HCT116 (cell line): ENCODE measurements at regions not wholly inside any gene's neighbourhood (a gene's known extent, or its start where the extent isn't known, plus 50 kb on each side); places are given as distances from the start of the nearest gene placed in this dataset.

Source experiments
- ATAC-seq: fragments of 200-7000 bp; cut with Tn5 transposase; 2 replicates; pipeline ENCODE4 v1.9.1; 2020; ENCODE audit warnings: mild to moderate bottlenecking, moderate library complexity
- BruUV-seq: library from RNA; stranded (reverse); fragments of 400-500 nt; replicated peaks from 2 replicates; lab custom pipeline; 2021; lab: Mats Ljungman, UMichigan
- CTCF ChIA-PET: fragments of 300-600 bp; sonication (Branson Sonifier 250); formaldehyde crosslinking; loops from one replicate; lab custom pipeline; 2021; ENCODE audit warnings: antibody characterized with exemption; lab: Charles Lee
- POLR2A ChIA-PET: fragments of 300-600, 350-600 bp; sonication (Branson Sonifier 250); formaldehyde crosslinking; loops from one replicate; lab custom pipeline; 2021; ENCODE audit warnings: antibody characterized with exemption; lab: Charles Lee
- RAD21 ChIA-PET, 2 experiments: fragments of 300-600 bp; sonication (Branson Sonifier 250); formaldehyde crosslinking; loops; one replicate each; lab custom pipeline; 2023; ENCODE audit warnings: low total read pairs in 2 of 2; ENCODE audit not compliant: uncharacterized antibody in 2 of 2, unreplicated experiment in 2 of 2, low non-redundant PET in 1 of 2; lab: Charles Lee
- DNase-seq: peaks from one replicate; pipeline ENCODE4 v3.0.0-alpha.2; 2010; ENCODE audit warnings: low read depth, low spot score
- H2AFZ ChIP-seq: fragments of 200-600 bp; shearing (Covaris generic), sonication (generic); 2 replicates; pipeline ENCODE4 v1.6.1; 2017; ENCODE audit warnings: low read depth, mixed run types, mixed read lengths, antibody characterized with exemption, low read length; ENCODE audit not compliant: poor library complexity, severe bottlenecking
- H3K27ac ChIP-seq: 2 replicates; pipeline ENCODE4 v1.5.1; 2012; ENCODE audit warnings: low read depth, low read length
- H3K27me3 ChIP-seq: fragments of 200-600 bp; sonication (generic); 2 replicates; pipeline ENCODE4 v1.6.1; 2016; ENCODE audit warnings: mixed run types, low read length, mixed read lengths; ENCODE audit not compliant: insufficient read depth
- H3K36me3 ChIP-seq, 2 experiments: fragments of 200-500 bp in 1 of 2; fragments of 200-600 bp in 1 of 2; sonication (Bioruptor generic) in 1 of 2; sonication (generic) in 1 of 2; 2 replicates each; pipeline versions ENCODE4 v1.5.1 to v1.6.1; 2014 to 2016; ENCODE audit warnings: low read length in 2 of 2, inconsistent platforms in 1 of 2, mixed read lengths in 1 of 2, mixed run types in 1 of 2; ENCODE audit not compliant: insufficient read depth in 2 of 2, control insufficient read depth in 1 of 2
- H3K4me1 ChIP-seq, 2 experiments: fragments of 200-600 bp in 1 of 2; sonication (generic) in 1 of 2; 2 replicates each; pipeline versions ENCODE4 v1.5.1 to v1.6.1; 2012 to 2017; ENCODE audit warnings: low read length in 2 of 2, inconsistent platforms in 1 of 2, mild to moderate bottlenecking in 1 of 2, mixed read lengths in 1 of 2, mixed run types in 1 of 2, moderate library complexity in 1 of 2; ENCODE audit not compliant: insufficient read depth in 2 of 2, control insufficient read depth in 1 of 2
- H3K4me2 ChIP-seq: fragments of 200-600 bp; sonication (generic); 2 replicates; pipeline ENCODE4 v1.6.1; 2017; ENCODE audit warnings: mixed run types, low read length, mixed read lengths
- H3K4me3 ChIP-seq, 2 experiments: fragments of 200-600 bp in 1 of 2; sonication (generic) in 1 of 2; replicated peaks in 1 of 2; 2 replicates each; pipeline ENCODE4 v1.5.1; 2011 to 2016; ENCODE audit warnings: low read length in 2 of 2, control low read depth in 1 of 2, low read depth in 1 of 2, mild to moderate bottlenecking in 1 of 2, mixed read lengths in 1 of 2, mixed run types in 1 of 2
- H3K79me2 ChIP-seq: fragments of 200-600 bp; sonication (generic); 2 replicates; pipeline ENCODE4 v1.6.1; 2017; ENCODE audit warnings: mild to moderate bottlenecking, mixed run types, low read length, moderate library complexity, mixed read lengths; ENCODE audit not compliant: insufficient read depth
- H3K9ac ChIP-seq: fragments of 200-600 bp; sonication (generic); 2 replicates; pipeline ENCODE4 v1.6.1; 2016; ENCODE audit warnings: low read length, mixed read lengths
- H3K9me2 ChIP-seq: fragments of 200-600 bp; sonication (generic), shearing (Covaris generic); 2 replicates; pipeline ENCODE4 v1.6.1; 2017; ENCODE audit warnings: mixed run types, mild to moderate bottlenecking, moderate library complexity; ENCODE audit not compliant: insufficient read depth
- H3K9me3 ChIP-seq, 2 experiments: fragments of 200-500 bp in 1 of 2; fragments of 200-600 bp in 1 of 2; sonication (Bioruptor generic) in 1 of 2; sonication (generic) in 1 of 2; 2 replicates each; pipeline ENCODE4 v1.6.1; 2014 to 2017; ENCODE audit warnings: low read length in 2 of 2, mixed read lengths in 2 of 2, inconsistent platforms in 1 of 2, low read depth in 1 of 2, mild to moderate bottlenecking in 1 of 2, mixed run types in 1 of 2, moderate library complexity in 1 of 2; ENCODE audit not compliant: control insufficient read depth in 1 of 2, insufficient read depth in 1 of 2
- H4K20me1 ChIP-seq: fragments of 200-600 bp; sonication (generic), shearing (Covaris generic); 2 replicates; pipeline ENCODE4 v1.6.1; 2017; ENCODE audit warnings: mixed run types, mild to moderate bottlenecking, moderate library complexity; ENCODE audit not compliant: insufficient read depth
- ATF3 ChIP-seq: IDR thresholded peaks from 2 replicates; pipeline ENCODE4 v1.6.1; 2012
- RAD21 ChIP-seq: IDR thresholded peaks from 2 replicates; pipeline ENCODE4 v1.6.1; 2012; ENCODE audit warnings: low read depth, mild to moderate bottlenecking
- intact Hi-C: fragments of 100-400 bp; cut with micrococcal nuclease; formaldehyde crosslinking; loops from 2 replicates; pipeline ENCODE4 v1.10.0; 2022
- TF ChIP-seq, protein P1 (sequence below): IDR thresholded peaks from 2 replicates; pipeline ENCODE4 v1.6.1; 2011; ENCODE audit warnings: mild to moderate bottlenecking, low read length, moderate library complexity; ENCODE audit not compliant: insufficient replicate concordance; ENCODE audit errors: extremely low read depth
- TF ChIP-seq, protein P2 (sequence below), 3 experiments: fragments of 200-600 bp in 1 of 3; sonication (generic) in 1 of 3; IDR thresholded peaks in 2 of 3; conservative IDR thresholded peaks in 1 of 3; 2 replicates each; pipeline ENCODE4 v1.5.1; 2012 to 2017; ENCODE audit warnings: low read depth in 2 of 3, low read length in 2 of 3, antibody characterized with exemption in 1 of 3, borderline replicate concordance in 1 of 3, control low read depth in 1 of 3, mild to moderate bottlenecking in 1 of 3, mixed read lengths in 1 of 3, mixed run types in 1 of 3, moderate library complexity in 1 of 3; ENCODE audit not compliant: insufficient read depth in 1 of 3

DNA sequence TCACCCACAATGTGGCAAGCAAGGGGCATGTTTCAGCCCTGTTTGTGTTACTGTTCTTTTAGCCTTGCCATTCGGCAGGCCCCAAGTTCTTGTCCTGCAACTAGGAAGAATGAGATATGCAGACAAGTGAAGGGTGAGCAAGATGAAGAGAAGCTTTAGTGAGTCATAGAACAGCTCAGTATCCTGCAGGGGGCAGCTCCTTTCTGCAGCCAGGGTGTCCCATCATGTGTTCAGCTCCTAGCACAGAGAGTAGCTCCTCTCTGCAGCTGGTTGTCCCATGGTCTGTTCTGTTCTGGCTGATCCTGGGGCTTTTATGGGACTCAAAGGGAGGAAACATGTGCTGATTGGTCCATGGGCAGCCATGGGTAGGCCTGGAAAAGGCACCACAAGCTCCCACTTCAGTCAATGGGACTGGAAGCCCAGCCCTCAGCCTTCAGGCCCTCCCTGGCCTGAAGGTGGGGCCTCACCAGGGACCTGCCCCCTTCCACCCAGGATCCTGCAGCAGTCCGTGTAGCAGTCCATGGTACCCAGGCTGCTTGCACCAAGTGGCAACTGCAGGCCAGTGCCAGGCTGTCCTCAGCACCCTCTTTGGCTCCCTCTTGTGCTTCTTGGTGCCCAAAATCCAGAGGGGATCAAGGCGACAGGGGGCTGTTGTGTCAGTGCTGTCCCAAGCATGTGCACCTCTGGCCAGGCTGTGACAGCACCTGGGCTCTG lies 326.4 kb downstream of the NR4A2 start:
- ChIA-PET CTCF (interaction anchor here (0.8 kb wide), 1 partner anchor 8 kb away, joined by 3 read pairs; no protein-coding TSS in a partner anchor), RAD21 (interaction anchor here in 1 of 2 experiments (1.1 kb wide), 1 partner anchor 584 kb away, joined by 3 read pairs; no protein-coding TSS in a partner anchor), POLR2A (no interaction called here)
- H3K36me3 ChIP-seq = no peaks in the 10 kb centered on the region
- intact Hi-C loops = no loop called here
- no peak for TF ChIP-seq ATF3
- TF ChIP-seq, protein P1, sequence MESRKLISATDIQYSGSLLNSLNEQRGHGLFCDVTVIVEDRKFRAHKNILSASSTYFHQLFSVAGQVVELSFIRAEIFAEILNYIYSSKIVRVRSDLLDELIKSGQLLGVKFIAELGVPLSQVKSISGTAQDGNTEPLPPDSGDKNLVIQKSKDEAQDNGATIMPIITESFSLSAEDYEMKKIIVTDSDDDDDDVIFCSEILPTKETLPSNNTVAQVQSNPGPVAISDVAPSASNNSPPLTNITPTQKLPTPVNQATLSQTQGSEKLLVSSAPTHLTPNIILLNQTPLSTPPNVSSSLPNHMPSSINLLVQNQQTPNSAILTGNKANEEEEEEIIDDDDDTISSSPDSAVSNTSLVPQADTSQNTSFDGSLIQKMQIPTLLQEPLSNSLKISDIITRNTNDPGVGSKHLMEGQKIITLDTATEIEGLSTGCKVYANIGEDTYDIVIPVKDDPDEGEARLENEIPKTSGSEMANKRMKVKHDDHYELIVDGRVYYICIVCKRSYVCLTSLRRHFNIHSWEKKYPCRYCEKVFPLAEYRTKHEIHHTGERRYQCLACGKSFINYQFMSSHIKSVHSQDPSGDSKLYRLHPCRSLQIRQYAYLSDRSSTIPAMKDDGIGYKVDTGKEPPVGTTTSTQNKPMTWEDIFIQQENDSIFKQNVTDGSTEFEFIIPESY = no peak
- TF ChIP-seq, protein P2, sequence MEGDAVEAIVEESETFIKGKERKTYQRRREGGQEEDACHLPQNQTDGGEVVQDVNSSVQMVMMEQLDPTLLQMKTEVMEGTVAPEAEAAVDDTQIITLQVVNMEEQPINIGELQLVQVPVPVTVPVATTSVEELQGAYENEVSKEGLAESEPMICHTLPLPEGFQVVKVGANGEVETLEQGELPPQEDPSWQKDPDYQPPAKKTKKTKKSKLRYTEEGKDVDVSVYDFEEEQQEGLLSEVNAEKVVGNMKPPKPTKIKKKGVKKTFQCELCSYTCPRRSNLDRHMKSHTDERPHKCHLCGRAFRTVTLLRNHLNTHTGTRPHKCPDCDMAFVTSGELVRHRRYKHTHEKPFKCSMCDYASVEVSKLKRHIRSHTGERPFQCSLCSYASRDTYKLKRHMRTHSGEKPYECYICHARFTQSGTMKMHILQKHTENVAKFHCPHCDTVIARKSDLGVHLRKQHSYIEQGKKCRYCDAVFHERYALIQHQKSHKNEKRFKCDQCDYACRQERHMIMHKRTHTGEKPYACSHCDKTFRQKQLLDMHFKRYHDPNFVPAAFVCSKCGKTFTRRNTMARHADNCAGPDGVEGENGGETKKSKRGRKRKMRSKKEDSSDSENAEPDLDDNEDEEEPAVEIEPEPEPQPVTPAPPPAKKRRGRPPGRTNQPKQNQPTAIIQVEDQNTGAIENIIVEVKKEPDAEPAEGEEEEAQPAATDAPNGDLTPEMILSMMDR (IDR thresholded peaks at IDR 0.05 in 2 of 3, conservative IDR thresholded peaks at IDR 0.05 in 1 of 3; ENCODE audit: borderline replicate concordance in 1 of 3, insufficient read depth in 1 of 3, low read depth in 2 of 3, low read length in 2 of 3) = peak in 2 of 3 experiments; percentile 13; a peak in 1 of 6 replicates
- peak; percentile 54 for TF ChIP-seq RAD21
- no peaks in the 10 kb centered on the region for H3K27me3 ChIP-seq
- H3K4me1 ChIP-seq = no peaks in the 10 kb centered on the region
- no peak overlapping the region for H3K9ac ChIP-seq
- no peaks in the 10 kb centered on the region for H4K20me1 ChIP-seq
- no TSS peak for BruUV-seq
- H3K79me2 ChIP-seq = no peaks in the 10 kb centered on the region
- no peak overlapping the region for H2AFZ ChIP-seq
- H3K4me2 ChIP-seq = no peak overlapping the region
- no peak overlapping the region for H3K27ac ChIP-seq
- H3K4me3 ChIP-seq = no peak overlapping the region
- no peak for DNase-seq
- no peaks in the 10 kb centered on the region for H3K9me3 ChIP-seq
- peak; percentile 82 for ATAC-seq
- no peaks in the 10 kb centered on the region for H3K9me2 ChIP-seq
